GM12865 (cell line): ENCODE measurements at regions not wholly inside any gene's neighbourhood (a gene's known extent, or its start where the extent isn't known, plus 50 kb on each side); places are given as distances from the start of the nearest gene placed in this dataset.
"Not testable (repeated sequence)": the region's sequence is repeated elsewhere in the genome, so short reads cannot be mapped to it uniquely, and the experiment has no call there.

Source experiments
- DNase-seq: peaks from one replicate; pipeline ENCODE4 v3.0.0; 2010; ENCODE audit warnings: low read depth
- H3K4me3 ChIP-seq: 2 replicates; pipeline ENCODE4 v1.5.1; 2011; ENCODE audit warnings: mild to moderate bottlenecking, low read depth, low read length, control low read depth
- CTCF ChIP-seq: IDR thresholded peaks from 2 replicates; pipeline ENCODE4 v1.5.1; 2011; ENCODE audit warnings: low read length, control low read depth, low read depth, inconsistent platforms; ENCODE audit not compliant: insufficient read depth; ENCODE audit errors: missing control alignments

DNA sequence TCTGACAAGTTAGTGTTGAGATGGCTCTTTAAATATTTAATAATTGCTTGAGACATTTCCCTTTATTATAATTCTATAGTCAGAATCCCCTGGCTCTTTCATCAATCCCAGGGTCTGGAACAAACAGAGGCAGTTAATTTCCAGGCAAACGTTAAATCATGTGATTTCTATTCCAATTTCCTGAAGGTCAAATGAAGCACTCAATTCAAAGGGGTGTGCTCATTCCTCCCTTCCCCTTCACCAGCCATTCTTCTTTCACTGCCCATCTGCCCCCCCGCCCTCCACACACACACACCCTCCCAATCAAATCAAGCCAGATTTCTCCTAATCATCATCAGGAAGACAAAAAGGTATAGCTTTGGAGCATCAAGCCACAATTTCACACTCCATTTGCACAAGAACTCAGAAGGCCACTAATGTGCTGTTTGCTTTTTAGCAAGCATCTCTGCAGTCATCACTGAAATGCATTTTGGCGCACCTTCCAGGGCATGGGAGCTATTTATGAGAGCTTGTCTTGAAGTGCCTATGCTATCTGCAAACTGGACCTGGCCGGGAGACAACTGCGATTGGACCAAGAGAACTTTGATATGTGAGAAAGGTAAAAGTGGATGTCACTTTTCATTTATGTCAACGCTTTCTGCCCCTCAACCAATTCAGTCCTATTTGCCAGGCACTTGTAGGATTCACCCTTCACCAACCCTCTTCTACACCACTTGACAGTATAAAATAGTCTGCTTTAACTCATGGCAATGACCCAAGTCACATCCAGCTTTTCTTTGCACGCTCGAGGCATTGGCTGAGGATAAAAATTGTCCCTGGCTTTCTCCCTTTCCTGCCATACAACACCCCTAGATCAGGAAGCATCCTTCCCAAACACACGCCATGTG, 315.1 kb upstream of the API5 start:
- no peak overlapping the region for H3K4me3 ChIP-seq
- no peak for DNase-seq
- no peak for TF ChIP-seq CTCF

GRCh38 chr11:43004879-43005278, 306.9 kb upstream of the API5 start:
- DNase-seq, H3K4me3 ChIP-seq: not testable (repeated sequence)

- H3K4me3 ChIP-seq = no peak overlapping the region
- no peak for DNase-seq
- TF ChIP-seq CTCF = no peak
Observed at GRCh38 chr11:43010042-43010441, 301.8 kb upstream of the API5 start.

DNA sequence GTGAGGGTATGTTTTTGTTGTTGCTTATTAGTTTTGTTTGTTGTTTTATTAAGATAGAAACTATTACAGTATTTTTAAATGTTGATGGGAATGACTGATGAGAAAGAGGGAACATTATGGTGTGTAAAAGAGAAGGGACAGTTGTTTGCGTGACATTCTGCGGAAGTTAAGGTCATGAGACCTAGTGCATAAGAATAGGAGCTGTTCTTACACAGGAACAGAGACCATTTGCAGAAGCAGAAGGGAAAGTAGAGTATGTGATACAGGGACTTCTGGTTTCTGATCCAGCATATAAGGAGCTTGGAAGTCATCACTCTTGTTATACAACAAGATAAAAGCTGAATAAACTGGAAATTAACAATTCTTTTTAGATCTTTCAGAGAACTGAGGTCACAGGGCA, 299.2 kb upstream of the API5 start:
- TF ChIP-seq CTCF = no peak
- no peak for DNase-seq
- no peak overlapping the region for H3K4me3 ChIP-seq

GRCh38 chr11:43021466-43021865, 290.3 kb upstream of the API5 start:
- TF ChIP-seq CTCF = peak; percentile 31
- H3K4me3 ChIP-seq = no peak overlapping the region
- peak; percentile 26 for DNase-seq

GRCh38 chr11:43034341-43034740, 277.5 kb upstream of the API5 start:
- no peak for DNase-seq
- no peak for TF ChIP-seq CTCF
- H3K4me3 ChIP-seq = no peak overlapping the region

DNA sequence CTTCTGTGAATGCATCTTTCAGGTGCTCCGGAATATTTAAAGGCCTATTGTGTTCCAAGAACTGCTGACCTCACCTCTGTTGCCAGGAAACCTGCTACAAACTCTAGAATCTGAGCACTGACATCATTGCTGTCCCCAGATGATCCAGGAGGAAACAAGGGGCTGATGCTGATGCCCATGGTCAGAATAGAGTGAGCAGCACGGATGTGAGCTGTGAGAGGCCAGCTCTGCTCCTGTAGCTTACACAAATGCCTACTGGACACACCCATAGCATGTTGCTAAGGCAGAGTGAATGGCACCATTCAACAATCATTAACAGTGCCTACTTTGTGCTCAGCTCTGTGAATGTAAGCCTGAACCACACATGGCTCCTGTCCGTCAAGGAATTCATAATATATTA, 276.7 kb upstream of the API5 start:
- TF ChIP-seq CTCF = no peak
- DNase-seq = no peak
- no peak overlapping the region for H3K4me3 ChIP-seq
